ENCODE measurements at regions not wholly inside any gene's neighbourhood (a gene's known extent, or its start where the extent isn't known, plus 50 kb on each side); places are given as distances from the start of the nearest gene placed in this dataset.
A peak's percentile ranks its signal among the peaks of the same experiment; 100 is the strongest.
"Not testable (repeated sequence)": the region's sequence is repeated elsewhere in the genome, so short reads cannot be mapped to it uniquely, and the experiment has no call there.

DNA sequence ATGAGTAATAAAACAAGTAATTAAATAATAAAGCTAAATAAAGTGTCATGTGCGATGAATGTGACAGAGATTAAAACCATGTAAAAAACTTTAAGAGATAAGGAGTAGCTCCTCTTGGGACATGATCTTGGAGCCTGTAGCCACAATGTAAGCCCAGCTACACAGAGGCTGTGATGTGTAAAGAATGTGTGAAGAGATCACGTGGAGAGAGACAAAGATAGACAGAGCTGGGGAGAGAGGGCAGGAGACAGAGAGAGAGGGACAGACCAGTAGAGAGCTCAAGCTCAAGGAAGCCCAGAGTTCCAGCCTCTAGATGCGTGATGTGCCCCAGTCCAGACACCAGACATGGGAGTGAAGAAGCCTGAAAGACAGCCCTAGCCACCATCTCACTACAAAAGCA is 644.1 kb downstream of the TNS3 start:
- no peak overlapping the region for H3K27ac ChIP-seq (ENCODE audit: low read depth, low read length)

DNA sequence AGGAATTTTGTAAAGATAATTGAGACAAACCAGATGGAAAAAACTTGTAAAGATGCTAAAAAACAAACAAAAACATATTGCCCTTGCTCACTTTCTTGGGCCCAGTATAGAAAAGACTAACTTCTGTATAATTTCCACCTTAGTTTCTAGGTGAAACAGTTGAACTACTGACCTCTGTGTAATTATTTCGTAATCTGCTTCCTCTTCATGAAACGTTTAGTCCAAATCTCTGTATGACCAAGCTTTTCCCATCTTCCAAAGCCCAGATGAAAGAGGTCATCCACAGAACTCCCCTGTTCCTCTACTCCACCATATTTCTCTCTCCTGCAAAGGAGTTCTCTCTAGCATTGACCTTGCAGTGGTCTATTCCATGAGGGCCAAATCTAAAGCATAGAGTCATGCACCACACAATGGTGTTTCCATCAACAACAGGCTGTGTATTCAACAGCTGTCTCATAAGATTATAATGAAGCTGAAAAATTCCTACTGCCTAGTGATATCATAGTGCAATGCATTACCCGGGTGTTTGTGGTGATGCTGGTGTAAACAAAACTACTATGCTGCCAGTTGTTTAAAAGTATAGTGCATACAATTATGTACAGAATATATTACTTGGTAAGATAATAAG is 647.6 kb downstream of the TNS3 start:
- WGBS, 3 donors = 44 to 63% (median 51%) methylated on average over 3 of the region's 3 CpGs
- H3K27ac ChIP-seq (ENCODE audit: low read depth, low read length) = peak overlapping the region; percentile 26

More for the DNA sequence above, 644.1 kb downstream of the TNS3 start:
- WGBS, 3 donors = 75 to 94% (median 80%) methylated on average over 3 of the region's 3 CpGs

DNA sequence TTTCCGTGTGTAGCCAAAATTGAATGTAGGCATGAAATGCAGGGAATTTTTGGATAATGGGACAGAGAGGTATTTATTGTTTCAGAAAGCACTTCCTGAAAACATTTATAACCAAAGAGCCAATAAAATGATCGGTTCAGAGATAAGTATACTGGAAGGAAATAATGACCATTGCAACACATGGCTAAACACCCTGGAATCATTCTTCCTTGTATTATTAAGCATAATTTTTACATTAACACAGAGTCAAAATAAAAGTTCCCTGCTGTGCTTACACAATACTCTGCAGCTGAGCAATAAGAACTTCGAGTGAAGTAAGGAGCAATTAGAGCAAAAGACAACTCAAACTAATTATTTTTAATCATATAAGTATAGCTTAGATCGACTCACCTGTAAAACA is 648.3 kb downstream of the TNS3 start:
- WGBS, 3 donors = 52 to 65% (median 59%) methylated on average over 4 of the region's 4 CpGs
- no peak overlapping the region for H3K27ac ChIP-seq (ENCODE audit: low read depth, low read length)

DNA sequence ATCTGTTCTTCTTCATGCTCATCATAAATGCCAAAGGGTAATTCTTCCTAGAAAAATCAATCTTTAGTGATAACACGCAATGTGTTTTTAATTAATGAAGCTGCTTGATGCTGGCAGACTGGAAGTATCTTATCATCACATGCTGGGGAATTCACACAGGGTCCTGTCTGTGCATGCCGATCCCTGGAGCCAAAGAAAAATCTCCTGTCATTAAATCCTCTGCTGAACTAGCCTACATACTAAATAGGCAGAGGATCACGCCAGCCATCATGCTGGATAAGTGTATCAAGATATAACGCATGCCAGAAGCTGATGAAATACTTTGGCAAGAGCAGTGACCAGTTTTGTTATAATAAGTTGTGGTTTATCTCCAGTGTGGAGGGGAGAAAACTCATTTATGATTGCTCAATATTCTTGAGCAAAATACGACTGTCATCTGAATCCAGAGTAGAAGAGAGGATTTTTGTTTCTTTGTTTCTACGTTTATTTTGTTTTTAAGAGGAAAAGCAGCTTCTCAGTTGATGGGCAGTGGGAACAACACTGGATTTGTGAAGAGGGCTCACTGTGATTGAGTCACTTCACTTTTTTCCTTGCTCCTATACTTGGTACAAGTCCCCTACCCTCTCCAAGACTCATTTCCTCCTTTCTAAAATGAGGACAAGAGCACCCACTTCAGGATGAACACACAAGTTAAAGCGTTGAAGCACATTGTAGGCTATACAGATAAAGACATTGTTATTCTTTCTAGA is 649.1 kb downstream of the TNS3 start:
- no peak overlapping the region for H3K27ac ChIP-seq (ENCODE audit: low read depth, low read length)
- 35 to 50% (median 44%) methylated on average over 7 of the region's 7 CpGs for WGBS, 3 donors

DNA sequence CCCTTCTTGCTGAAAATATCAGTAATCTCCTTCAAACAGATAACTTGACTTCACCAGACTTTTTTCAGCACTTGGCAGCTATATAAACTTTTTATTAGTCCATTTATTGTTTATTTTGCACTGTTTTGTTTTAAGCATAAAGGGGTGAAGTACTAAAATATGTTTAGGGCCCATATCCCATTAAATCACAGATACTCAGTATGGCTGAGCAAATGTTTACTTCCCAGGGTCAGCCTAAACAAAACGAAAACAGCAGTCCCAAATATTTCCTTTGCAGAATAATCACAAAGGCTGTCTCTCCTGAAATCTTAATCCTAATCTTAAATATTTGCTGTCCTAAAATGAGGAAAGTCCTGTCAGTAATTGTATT is 649.6 kb downstream of the TNS3 start:
- WGBS, 3 donors = 18 to 51% (median 43%) methylated on average over 1 of the region's 1 CpG

DNA sequence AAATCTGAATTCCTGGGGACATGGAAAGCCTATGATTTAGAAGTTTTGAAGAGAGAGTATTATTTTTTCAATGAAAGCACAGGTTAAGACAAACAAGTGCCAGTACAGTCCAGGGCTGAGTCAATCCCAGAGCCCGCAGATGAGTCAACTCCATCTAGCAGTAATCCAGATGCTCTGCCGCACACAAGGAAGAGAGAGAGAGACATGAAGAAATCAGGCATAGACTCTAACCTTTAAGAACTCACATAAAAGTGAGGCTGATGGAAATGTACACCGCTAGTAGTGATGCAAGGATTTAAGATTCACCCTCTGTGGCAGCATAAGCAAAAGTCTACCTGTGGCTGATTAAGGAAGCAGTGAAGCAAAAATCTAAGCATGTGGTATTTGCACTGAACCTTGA is 651.5 kb downstream of the TNS3 start:
- WGBS, 3 donors = 89 to 94% (median 91%) methylated on average over 3 of the region's 3 CpGs

More for the DNA sequence above, 649.6 kb downstream of the TNS3 start:
- H3K27ac ChIP-seq (ENCODE audit: low read depth, low read length) = no peak overlapping the region

DNA sequence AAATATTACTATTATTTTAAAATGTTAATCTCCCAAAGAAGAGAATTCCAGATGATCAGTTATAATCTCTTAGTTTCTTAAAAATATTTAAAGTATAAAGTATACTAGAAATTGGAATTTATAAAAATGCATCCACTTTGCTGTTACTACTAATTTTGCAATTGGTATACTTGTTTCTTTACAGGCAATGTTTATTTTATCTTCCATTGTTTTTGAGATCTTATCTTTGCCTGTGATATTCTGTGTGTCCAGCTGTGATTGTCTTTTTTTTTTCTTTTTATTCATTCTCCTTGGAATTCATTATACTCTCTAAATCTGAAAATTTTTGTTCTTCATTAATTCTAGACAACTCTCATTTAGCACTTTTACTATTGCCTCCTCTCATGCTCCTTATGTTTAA is 652.6 kb downstream of the TNS3 start:
- no peak overlapping the region for H3K27ac ChIP-seq (ENCODE audit: low read depth, low read length)

More for the DNA sequence above, 651.5 kb downstream of the TNS3 start:
- H3K27ac ChIP-seq (ENCODE audit: low read depth, low read length) = no peak overlapping the region

DNA sequence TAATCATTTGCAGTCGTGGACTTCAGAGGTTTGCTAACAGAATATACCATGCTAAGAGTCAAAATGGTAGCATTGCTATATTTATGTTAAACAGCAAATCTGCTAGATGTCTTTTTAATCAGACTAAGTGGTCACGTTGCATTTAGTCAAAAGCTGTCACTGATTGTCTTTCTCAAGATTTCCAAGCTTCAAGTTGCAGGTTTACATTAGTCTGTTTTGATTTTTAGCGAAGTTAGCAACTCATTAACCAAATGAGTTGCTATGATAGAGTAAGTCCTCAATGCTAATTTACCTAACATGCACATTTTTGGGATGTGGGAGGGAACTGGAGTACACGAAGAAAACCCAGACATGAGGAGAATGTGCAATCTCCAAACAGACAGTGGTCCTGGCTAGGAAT is 653.2 kb downstream of the TNS3 start:
- no peak overlapping the region for H3K27ac ChIP-seq (ENCODE audit: low read depth, low read length)
- 26 to 60% (median 59%) methylated on average over 4 of the region's 4 CpGs for WGBS, 3 donors

DNA sequence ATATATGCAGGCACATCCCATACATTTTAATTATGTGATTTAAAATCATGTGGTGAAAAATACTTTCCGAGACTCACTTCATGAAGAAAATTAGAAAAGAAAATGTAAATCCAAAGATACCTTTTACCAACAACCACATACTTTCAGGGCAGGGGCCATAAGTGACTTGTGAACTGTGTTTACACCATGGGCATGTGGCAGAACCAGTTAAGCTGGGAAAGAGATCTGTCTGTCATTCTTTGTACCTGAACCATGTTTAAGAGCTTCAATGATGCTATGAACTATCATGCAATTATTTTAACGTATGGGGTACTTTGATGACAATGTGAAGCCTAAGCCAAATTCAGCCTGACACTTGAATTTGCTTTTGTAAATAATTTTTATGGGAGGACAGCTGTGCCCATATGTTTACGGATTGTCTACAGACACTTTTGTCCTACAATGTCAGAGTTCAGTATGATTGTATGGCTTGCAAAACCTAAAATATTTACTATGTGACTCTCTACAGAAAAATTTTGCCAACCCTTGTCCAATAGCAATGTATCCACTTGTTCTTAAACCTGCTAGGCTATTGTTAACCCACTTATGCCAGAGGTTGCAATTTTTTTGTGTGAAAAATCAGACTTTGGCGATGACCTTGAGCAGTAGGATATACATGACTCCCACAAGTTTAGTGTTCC is 654.6 kb downstream of the TNS3 start:
- WGBS, 3 donors = 81 to 94% (median 92%) methylated on average over 4 of the region's 4 CpGs

DNA sequence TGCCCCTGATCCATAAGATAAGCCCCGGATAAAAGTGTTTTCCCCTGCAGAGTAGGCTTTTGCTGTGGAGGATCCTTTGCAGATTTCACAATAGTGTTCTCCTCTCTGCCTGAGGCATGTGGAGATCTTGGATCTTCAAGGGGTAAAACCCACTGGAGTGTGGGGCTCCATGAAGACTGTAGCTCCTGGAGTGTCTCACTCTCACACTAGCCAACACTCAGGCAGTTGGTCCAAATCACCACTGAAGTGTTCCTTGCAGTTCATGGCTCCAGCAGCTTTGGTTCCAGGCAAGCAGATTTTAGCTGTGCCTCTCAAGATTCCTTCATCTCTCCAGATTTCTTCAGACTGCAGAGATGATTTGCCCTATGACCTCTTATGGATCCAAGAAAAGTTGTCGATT is 665.3 kb downstream of the TNS3 start:
- no peak overlapping the region for H3K27ac ChIP-seq (ENCODE audit: low read depth, low read length)
- 57 to 80% (median 58%) methylated on average over 2 of the region's 2 CpGs for WGBS, 3 donors

More for the DNA sequence above, 654.6 kb downstream of the TNS3 start:
- no peak overlapping the region for H3K27ac ChIP-seq (ENCODE audit: low read depth, low read length)

DNA sequence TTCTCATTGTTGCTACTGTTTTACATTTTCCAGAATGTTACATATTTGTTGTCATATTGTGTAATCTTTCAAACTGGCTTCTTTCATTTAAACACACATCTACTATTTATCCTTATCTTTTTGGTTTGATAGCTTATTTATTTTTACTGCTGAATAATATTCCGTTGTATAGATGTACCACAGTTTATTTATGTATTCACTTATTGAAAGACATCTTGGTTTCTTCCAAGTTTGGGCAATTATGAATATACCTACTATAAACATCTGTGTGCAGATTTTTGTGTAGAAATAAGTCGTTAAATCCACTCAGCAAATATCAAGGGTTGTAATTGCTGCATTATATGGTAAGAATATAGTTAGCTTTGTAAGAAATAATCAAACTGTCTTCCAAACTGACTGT is 669.2 kb downstream of the TNS3 start:
- H3K27ac ChIP-seq (ENCODE audit: low read depth, low read length) = no peak overlapping the region
- 59 to 85% (median 61%) methylated on average over 2 of the region's 2 CpGs for WGBS, 3 donors

DNA sequence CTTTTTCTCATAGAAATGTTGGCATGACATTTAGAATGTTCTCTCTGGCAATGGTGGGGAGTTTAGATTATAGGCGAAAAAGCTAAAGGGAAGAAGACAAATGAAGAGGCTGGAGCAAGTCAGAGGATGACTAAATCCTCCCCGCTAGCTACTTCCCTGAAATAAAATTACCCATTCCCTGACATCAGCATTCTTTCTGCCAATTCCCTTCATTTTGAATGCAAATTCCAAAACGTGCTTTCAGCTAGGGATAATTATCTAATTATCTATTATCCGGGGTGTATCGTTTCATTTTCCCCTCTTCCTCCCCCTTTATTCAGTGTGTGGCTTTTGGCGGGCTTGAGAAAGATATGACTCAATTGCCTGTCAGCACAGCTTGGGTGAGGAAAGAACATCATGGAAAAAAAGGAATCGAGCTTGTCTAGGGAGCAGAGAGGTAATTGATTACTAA is 672.3 kb downstream of the TNS3 start:
- WGBS, 3 donors = 59 to 66% (median 62%) methylated on average over 7 of the region's 7 CpGs
- H3K27ac ChIP-seq (ENCODE audit: low read depth, low read length) = no peak overlapping the region

DNA sequence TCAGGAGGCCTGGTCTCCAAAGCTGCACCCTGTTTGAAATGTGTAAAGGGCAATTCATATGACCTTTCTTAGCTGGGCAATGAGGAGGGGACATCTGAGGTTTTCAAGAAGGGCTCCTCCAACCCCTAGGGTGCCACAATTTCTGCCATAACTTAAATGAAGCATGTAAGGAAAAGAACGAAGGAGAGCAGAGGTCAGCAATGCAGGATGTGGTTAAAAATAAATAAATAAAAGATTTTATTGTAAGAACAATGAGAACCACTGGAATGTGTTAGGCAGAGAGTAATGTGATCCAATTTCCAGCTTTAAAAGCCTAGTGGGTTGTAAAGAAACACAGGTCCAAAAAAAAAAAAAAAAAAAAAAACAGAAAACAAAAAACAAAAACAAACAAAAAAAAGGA is 673.1 kb downstream of the TNS3 start:
- 27 to 51% (median 39%) methylated on average over 1 of the region's 1 CpG for WGBS, 3 donors
- no peak overlapping the region for H3K27ac ChIP-seq (ENCODE audit: low read depth, low read length)

DNA sequence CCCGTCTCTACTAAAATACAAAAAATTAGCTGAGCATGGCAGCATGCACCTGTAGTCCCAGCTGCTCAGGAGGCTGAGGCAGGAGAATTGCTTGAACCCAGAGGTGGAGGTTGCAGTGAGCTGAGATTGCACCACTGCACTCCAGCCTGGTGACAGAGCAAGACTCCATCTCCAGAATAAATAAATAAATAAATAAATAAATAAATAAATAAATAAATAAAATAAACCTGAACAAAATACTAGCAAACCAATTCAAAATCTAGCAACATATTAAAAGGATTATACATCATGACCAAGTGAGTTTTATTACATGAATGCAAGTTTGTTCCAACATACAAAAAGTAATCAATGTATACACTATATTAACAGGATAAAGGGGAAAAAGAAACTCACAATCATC is 677.4 kb downstream of the TNS3 start:
- 88 to 94% (median 94%) methylated on average over 1 of the region's 1 CpG for WGBS, 3 donors

DNA sequence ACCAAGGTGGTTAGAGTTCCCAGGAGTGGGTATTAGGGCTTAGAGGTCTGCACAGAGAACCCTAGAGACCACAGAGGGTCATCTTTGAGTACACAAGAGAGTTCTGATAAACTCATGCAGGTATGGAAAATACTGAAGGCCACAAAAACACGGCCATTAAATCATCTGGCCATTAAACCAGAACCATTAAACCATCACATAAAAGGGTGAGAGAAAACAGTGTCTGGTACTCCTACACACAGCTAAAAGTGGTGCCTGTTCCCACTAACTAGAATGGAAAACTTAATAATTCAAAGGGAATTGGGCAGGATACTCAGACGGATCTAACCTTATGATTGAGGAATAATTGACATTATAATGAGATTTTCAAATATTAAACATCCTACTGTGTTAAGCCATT is 679.4 kb downstream of the TNS3 start:
- H3K27ac ChIP-seq (ENCODE audit: low read depth, low read length) = no peak overlapping the region
- WGBS, 3 donors = 72 to 85% (median 77%) methylated on average over 2 of the region's 2 CpGs

More for the DNA sequence above, 677.4 kb downstream of the TNS3 start:
- H3K27ac ChIP-seq (ENCODE audit: low read depth, low read length) = not testable (repeated sequence)

DNA sequence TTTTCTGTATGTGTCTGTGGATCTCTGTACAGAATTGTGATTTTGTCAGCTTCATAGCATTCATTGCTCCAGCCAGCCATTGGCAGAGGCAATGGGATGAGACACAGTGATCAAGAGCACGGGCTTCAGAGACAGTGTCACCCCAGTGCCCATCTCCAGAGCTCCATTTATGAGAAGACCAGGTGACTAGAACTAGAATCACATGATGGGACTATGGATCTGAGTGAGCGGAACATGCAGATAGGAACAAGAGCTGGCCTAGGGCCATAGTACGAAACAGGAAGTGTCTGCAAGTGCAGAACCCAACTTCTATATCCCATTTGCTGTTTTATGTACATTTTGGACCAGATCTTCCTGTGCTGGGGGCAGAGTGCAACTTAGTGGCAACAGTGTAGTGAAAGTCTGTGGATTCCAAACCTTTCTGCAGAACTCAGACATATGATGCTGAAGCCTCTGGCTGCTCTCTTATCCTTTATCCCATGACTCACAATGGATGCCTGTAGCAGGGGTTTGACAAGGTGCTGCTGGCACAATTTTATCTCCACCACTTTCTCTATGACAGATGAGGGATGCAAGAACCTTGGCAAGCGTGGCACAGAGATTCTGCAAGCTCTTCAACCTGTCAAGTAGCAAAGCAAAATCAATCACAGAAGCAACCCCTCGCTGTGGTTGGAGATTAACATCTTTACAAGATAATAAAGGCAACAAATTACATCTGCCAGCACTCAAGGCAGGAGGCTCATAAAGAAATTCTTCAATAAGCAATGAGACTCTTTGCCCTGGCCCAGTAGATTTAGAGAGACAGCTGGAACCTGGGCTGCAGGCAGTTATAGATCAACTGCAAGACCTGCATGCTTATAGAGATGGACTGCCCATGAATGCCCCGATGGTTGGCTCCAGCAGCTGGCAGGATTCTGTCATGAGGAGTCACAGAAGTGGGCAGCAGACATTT is 681.3 kb downstream of the TNS3 start:
- WGBS, 3 donors = 59 to 71% (median 59%) methylated on average over 6 of the region's 6 CpGs

DNA sequence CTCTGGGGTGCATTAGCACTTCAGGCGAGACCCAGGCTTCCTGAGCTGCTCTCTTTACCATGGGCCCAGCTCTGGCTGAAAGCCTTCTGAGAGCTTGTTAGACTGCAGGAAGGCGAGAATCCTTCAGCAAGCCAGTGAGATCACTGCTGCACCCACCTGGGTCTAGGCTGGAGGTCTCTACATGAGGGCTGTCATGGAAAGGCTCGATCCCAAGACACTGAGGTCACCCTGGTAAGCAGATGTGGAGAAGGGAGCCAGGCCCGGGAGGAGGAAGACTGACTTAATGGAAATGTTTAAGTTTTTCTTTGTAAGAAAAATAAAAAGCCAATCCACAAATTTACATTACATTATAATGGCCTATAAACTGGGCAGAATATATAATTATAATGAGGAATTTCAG is 684.5 kb downstream of the TNS3 start:
- no peak overlapping the region for H3K27ac ChIP-seq (ENCODE audit: low read depth, low read length)
- 82 to 92% (median 86%) methylated on average over 4 of the region's 4 CpGs for WGBS, 3 donors

More for the DNA sequence above, 681.3 kb downstream of the TNS3 start:
- H3K27ac ChIP-seq (ENCODE audit: low read depth, low read length) = no peak overlapping the region

DNA sequence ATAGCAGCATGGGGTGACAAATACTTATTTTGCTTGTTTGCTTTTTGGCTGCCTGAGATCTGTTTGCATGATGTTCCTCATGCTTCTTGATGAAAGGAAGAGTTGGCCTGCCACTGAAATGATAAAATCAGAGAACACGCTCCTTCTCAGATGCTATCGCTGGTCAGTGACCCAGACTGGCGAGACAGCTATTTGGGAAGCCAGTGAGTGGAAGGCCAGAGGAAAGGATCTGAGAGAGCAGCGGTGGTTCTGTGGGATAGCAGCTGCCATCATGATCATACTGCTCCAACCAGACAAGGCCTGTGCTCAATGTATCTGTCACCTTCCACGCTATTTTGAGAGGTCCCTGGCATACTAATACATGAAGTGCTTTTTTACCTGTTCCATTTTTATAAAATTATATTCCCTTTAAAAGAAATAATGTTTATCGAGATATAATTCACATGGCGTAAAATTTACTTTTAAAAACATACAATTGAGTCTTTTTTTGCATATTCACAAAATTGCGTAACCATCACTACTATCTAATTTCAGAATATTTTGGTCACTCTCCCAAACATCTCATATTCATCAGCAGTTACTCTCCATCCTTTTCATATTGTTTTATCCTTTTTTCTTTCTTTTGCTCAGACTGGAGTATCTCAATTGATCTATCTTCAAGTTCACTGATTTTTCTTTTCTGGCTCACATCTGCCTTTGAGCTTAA is 695.1 kb downstream of the TNS3 start:
- 70 to 83% (median 79%) methylated on average over 8 of the region's 8 CpGs for WGBS, 3 donors
- no peak overlapping the region for H3K27ac ChIP-seq (ENCODE audit: low read depth, low read length)

Measured in adipose tissue (tissue), 3 donors.